Natural killer cell (primary cell): ENCODE measurements at regions not wholly inside any gene's neighbourhood (a gene's known extent, or its start where the extent isn't known, plus 50 kb on each side); places are given as distances from the start of the nearest gene placed in this dataset.

Source experiments
- ATAC-seq, 3 donors: fragments of 150-1000 bp in 2 of 3; fragments of 200-7000 bp in 1 of 3; cut with Tn5 transposase; 1 replicate in 1 of 3; 2 replicates in 2 of 3; pipeline ENCODE4 v1.10.0; 2021; ENCODE audit warnings: mild to moderate bottlenecking in 2 of 3, moderate library complexity in 2 of 3
- DNase-seq, 2 donors: peaks; one replicate each; pipeline versions ENCODE4 v3.0.0 to v3.0.0-alpha.2; 2013 to 2021; ENCODE audit warnings: mixed read lengths in 1 of 2
- H3K27ac ChIP-seq: one replicate; pipeline ENCODE4 v1.5.1; 2013; ENCODE audit warnings: mild to moderate bottlenecking, low read length
- H3K27me3 ChIP-seq: one replicate; pipeline ENCODE4 v1.6.1; 2013; ENCODE audit warnings: low read length; ENCODE audit not compliant: control insufficient read depth, insufficient read depth
- H3K36me3 ChIP-seq: one replicate; pipeline ENCODE4 v1.6.1; 2013; ENCODE audit warnings: low read length; ENCODE audit not compliant: control insufficient read depth, insufficient read depth
- H3K4me1 ChIP-seq: one replicate; pipeline ENCODE4 v1.6.1; 2013; ENCODE audit warnings: low read length; ENCODE audit not compliant: control insufficient read depth, insufficient read depth
- H3K4me3 ChIP-seq: one replicate; pipeline ENCODE4 v1.5.1; 2013; ENCODE audit warnings: low read length
- H3K9me3 ChIP-seq: one replicate; pipeline ENCODE4 v1.6.1; 2013; ENCODE audit warnings: low read length; ENCODE audit not compliant: control insufficient read depth, insufficient read depth
- H3K27ac Mint-ChIP-seq, 2 donors: one replicate each; pipeline ENCODE4 v1.8.0; 2022; ENCODE audit warnings: mild to moderate bottlenecking in 2 of 2, mixed read lengths in 2 of 2, moderate library complexity in 1 of 2
- H3K27me3 Mint-ChIP-seq, 2 donors: one replicate each; pipeline ENCODE4 v1.8.0; 2022; ENCODE audit warnings: low read depth in 2 of 2, mixed read lengths in 2 of 2
- H3K36me3 Mint-ChIP-seq: one replicate; pipeline ENCODE4 v1.8.0; 2022; ENCODE audit warnings: mixed read lengths
- H3K4me1 Mint-ChIP-seq, 2 donors: one replicate each; pipeline ENCODE4 v1.8.0; 2022; ENCODE audit warnings: mixed read lengths in 2 of 2
- H3K4me3 Mint-ChIP-seq: one replicate; pipeline ENCODE4 v1.8.0; 2022; ENCODE audit warnings: mild to moderate bottlenecking, moderate library complexity, mixed read lengths
- H3K9me3 Mint-ChIP-seq, 2 donors: one replicate each; pipeline ENCODE4 v1.8.0; 2022; ENCODE audit warnings: mixed read lengths in 2 of 2
- CTCF ChIP-seq: fragments of 200-600 bp; IDR thresholded peaks from one replicate; pipeline ENCODE4 v1.8.0; 2022; ENCODE audit warnings: antibody characterized with exemption
- WGBS: methylation state at CpG from one replicate; pipeline ENCODE4 v1.1.7; 2013; ENCODE audit warnings: missing lambda C conversion rate; ENCODE audit not compliant: insufficient coverage; 5-methylcytosine and 5-hydroxymethylcytosine counted together
- intact Hi-C: fragments of 100-400 bp; cut with micrococcal nuclease; formaldehyde crosslinking; loops from one replicate; pipeline ENCODE4 v1.14.2; 2022

GRCh38 chrX:10040961-10041360 is 73.8 kb downstream of the CLDN34 start:
- Mint-ChIP-seq H3K4me3 (no peak overlapping the region), H3K27me3 (no peaks in the 10 kb centered on the region), H3K9me3 (no peaks in the 10 kb centered on the region), H3K4me1 (peaks cover 0 to 5% of the 10 kb centered on the region in 2 donors), H3K27ac (no peak overlapping the region), H3K36me3 (no peaks in the 10 kb centered on the region)
- intact Hi-C loops = no loop called here
- H3K4me1 ChIP-seq = no peaks in the 10 kb centered on the region
- H3K27ac ChIP-seq = no peak overlapping the region
- no peaks in the 10 kb centered on the region for H3K9me3 ChIP-seq
- H3K36me3 ChIP-seq = no peaks in the 10 kb centered on the region
- TF ChIP-seq CTCF = no peak
- H3K27me3 ChIP-seq = no peaks in the 10 kb centered on the region
- WGBS = 89% methylated on average over 5 of the region's 5 CpGs
- DNase-seq = no peak
- no peak for ATAC-seq
- no peak overlapping the region for H3K4me3 ChIP-seq

GRCh38 chrX:10041383-10041782 is 74.2 kb downstream of the CLDN34 start:
- intact Hi-C loops = no loop called here
- Mint-ChIP-seq H3K27ac (no peak overlapping the region), H3K4me3 (no peak overlapping the region), H3K36me3 (no peaks in the 10 kb centered on the region), H3K27me3 (no peaks in the 10 kb centered on the region), H3K4me1 (peaks cover 0 to 5% of the 10 kb centered on the region in 2 donors), H3K9me3 (no peaks in the 10 kb centered on the region)
- no peaks in the 10 kb centered on the region for H3K9me3 ChIP-seq
- no peaks in the 10 kb centered on the region for H3K36me3 ChIP-seq
- TF ChIP-seq CTCF = no peak
- no peaks in the 10 kb centered on the region for H3K27me3 ChIP-seq
- 96% methylated on average over 4 of the region's 4 CpGs for WGBS
- no peak for DNase-seq
- no peak for ATAC-seq
- H3K4me3 ChIP-seq = no peak overlapping the region
- H3K4me1 ChIP-seq = no peaks in the 10 kb centered on the region
- no peak overlapping the region for H3K27ac ChIP-seq

GRCh38 chrX:10042055-10042454 is 74.9 kb downstream of the CLDN34 start:
- Mint-ChIP-seq H3K36me3 (no peaks in the 10 kb centered on the region), H3K4me1 (peaks cover 0 to 5% of the 10 kb centered on the region in 2 donors), H3K4me3 (no peak overlapping the region), H3K27ac (no peak overlapping the region), H3K9me3 (no peaks in the 10 kb centered on the region), H3K27me3 (no peaks in the 10 kb centered on the region)
- H3K36me3 ChIP-seq = no peaks in the 10 kb centered on the region
- WGBS = 74% methylated on average over 4 of the region's 4 CpGs
- intact Hi-C loops = no loop called here
- H3K9me3 ChIP-seq = no peaks in the 10 kb centered on the region
- DNase-seq = no peak
- ATAC-seq = no peak
- H3K4me3 ChIP-seq = no peak overlapping the region
- H3K4me1 ChIP-seq = no peaks in the 10 kb centered on the region
- TF ChIP-seq CTCF = no peak
- no peak overlapping the region for H3K27ac ChIP-seq
- no peaks in the 10 kb centered on the region for H3K27me3 ChIP-seq

GRCh38 chrX:10043386-10043785 is 76.2 kb downstream of the CLDN34 start:
- Histone ChIP-seq H3K27me3 (no peaks in the 10 kb centered on the region), H3K36me3 (no peaks in the 10 kb centered on the region), H3K4me3 (no peak overlapping the region), H3K9me3 (no peaks in the 10 kb centered on the region), H3K27ac (no peak overlapping the region), H3K4me1 (no peaks in the 10 kb centered on the region)
- Mint-ChIP-seq H3K27ac (no peak overlapping the region), H3K9me3 (no peaks in the 10 kb centered on the region), H3K4me3 (no peak overlapping the region), H3K4me1 (peaks cover 0 to 5% of the 10 kb centered on the region in 2 donors), H3K36me3 (no peaks in the 10 kb centered on the region), H3K27me3 (no peaks in the 10 kb centered on the region)
- TF ChIP-seq CTCF = no peak
- 92% methylated on average over 6 of the region's 7 CpGs for WGBS
- ATAC-seq (no peak), DNase-seq (no peak)
- intact Hi-C loops = no loop called here
